ENCODE measurements at regions not wholly inside any gene's neighbourhood (a gene's known extent, or its start where the extent isn't known, plus 50 kb on each side); places are given as distances from the start of the nearest gene placed in this dataset.

DNA sequence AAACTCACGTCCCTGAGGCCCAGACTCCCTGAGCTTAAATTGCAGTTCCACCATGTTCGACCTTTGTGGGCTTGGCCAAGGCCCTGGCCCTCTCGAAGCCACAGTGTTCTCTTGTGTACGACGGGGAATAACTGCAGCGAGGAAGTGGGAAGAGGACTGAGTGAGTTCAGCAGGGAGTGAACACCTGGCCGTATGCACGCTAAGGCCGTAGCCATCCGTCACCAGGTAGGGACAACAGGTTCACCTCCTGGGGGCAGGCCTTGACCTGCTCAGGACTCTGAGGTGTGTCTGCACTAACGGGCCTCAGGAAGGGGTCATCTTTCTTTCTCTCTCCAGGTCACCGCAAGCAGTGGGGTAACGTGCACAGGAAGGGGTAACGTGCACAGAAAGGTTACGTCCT is 67.2 kb upstream of the CTBP2 start:
- no peak for DNase-seq (ENCODE audit: low read depth)
- H3K4me3 ChIP-seq (ENCODE audit: low read length): no peak overlapping the region
- TF ChIP-seq, protein P1, sequence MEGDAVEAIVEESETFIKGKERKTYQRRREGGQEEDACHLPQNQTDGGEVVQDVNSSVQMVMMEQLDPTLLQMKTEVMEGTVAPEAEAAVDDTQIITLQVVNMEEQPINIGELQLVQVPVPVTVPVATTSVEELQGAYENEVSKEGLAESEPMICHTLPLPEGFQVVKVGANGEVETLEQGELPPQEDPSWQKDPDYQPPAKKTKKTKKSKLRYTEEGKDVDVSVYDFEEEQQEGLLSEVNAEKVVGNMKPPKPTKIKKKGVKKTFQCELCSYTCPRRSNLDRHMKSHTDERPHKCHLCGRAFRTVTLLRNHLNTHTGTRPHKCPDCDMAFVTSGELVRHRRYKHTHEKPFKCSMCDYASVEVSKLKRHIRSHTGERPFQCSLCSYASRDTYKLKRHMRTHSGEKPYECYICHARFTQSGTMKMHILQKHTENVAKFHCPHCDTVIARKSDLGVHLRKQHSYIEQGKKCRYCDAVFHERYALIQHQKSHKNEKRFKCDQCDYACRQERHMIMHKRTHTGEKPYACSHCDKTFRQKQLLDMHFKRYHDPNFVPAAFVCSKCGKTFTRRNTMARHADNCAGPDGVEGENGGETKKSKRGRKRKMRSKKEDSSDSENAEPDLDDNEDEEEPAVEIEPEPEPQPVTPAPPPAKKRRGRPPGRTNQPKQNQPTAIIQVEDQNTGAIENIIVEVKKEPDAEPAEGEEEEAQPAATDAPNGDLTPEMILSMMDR (conservative IDR thresholded peaks at IDR 0.05; ENCODE audit: low read depth, low read length): no peak

DNA sequence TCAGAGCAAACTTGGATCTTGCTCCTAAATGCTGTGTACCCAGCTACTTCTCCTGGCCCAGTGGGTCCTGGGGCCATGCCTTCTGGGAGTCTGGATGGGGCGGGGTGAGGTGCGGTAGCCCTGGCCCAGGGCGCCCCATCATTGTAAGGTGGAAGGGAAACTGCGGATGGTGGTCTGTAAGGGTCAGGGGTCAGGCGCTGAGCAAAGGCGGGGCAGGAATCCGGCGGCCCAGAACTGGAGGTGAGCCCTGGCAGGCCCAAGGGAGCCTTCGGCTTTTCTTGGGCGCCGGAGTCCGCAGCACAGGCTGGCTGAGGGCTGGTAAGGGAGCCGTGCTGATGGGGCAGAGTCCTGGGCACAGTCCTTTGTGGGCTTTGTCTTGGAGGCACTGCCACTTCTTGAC is 66.5 kb upstream of the CTBP2 start:
- TF ChIP-seq, protein P1 (conservative IDR thresholded peaks at IDR 0.05; ENCODE audit: low read depth, low read length): no peak
- no peak for DNase-seq (ENCODE audit: low read depth)
- no peak overlapping the region for H3K4me3 ChIP-seq (ENCODE audit: low read length)

DNA sequence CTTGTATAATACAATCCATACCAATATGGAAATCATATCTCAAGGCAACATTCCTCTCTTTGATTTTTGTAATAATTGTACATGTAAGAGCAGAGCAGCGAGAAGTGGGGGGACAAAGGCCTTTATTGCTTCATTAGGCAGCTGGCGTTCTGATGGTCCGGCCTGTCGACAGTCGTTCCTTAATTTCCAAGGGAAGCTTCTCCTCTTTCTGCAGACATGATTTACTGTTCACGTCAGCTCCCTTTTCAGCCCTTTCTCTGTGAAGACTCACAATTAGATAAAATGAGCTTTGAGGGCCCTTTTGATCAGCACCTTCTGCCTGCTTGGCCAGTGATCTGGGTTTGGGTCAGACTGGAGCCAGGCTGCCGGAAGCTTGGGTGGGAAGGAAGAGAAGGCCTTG is 65.6 kb upstream of the CTBP2 start:
- TF ChIP-seq, protein P1 (conservative IDR thresholded peaks at IDR 0.05; ENCODE audit: low read depth, low read length): no peak
- no peak for DNase-seq (ENCODE audit: low read depth)
- H3K4me3 ChIP-seq (ENCODE audit: low read length): no peak overlapping the region

DNA sequence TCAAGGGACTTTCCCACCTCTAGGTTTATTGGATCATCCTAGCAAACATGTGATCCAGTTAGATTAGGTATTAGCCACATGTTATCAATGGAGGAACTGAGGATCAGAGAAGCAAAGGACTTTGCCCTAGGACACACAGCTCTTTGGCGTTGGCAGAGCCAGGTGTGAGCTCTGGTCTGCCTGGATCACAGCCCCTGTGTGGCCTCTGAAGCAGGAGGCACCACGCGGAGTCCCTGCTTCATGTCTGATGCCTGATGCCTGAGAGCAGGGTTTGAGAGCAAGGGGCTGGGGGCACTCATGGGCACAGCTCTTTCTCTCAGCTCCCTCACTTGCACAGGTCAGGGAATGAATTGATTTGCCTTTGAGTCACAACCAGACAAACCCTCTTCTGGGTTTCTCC is 64.7 kb upstream of the CTBP2 start:
- TF ChIP-seq, protein P1 (conservative IDR thresholded peaks at IDR 0.05; ENCODE audit: low read depth, low read length): no peak
- no peak for DNase-seq (ENCODE audit: low read depth)
- H3K4me3 ChIP-seq (ENCODE audit: low read length): no peak overlapping the region

DNA sequence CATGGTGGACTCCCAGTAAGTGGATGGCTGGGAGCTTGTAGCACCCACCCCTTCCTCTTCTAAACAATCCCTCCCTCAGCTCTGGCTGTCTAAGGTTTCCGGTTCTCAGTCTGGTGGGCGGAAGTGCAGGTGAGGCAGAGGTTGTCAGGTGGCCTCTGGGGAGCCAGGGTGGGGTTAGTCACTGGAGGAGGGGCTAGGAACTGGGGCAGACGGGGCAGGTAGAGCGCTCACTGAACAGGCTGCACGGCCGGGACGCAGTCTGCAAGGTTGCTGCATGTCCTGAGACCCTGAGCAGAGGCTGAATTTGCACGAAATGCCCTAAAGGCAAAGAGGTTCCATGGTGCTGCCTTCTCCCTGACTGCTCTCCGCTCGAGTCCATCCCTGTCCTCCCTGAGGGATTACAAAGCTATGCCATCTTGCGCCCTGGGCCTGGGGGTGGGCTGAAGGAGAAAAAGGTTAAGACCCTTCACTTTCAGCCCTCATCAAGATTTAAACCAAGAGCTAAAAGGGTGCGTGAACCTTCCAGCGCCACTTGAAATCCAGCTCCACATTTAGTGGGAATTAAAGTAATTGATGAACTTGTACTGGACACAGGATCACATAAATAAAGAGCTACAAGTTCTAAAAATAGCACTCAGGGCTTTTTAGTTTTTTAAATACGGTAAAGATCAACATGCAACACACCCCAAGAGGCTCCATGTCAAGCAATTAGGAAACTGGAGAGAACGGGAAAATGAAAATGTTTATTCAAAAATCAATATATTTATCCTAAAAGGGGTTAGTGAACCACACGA is 62.3 kb upstream of the CTBP2 start:
- H3K4me3 ChIP-seq (ENCODE audit: low read length): no peak overlapping the region
- DNase-seq (ENCODE audit: low read depth): no peak
- TF ChIP-seq, protein P1 (conservative IDR thresholded peaks at IDR 0.05; ENCODE audit: low read depth, low read length): no peak

DNA sequence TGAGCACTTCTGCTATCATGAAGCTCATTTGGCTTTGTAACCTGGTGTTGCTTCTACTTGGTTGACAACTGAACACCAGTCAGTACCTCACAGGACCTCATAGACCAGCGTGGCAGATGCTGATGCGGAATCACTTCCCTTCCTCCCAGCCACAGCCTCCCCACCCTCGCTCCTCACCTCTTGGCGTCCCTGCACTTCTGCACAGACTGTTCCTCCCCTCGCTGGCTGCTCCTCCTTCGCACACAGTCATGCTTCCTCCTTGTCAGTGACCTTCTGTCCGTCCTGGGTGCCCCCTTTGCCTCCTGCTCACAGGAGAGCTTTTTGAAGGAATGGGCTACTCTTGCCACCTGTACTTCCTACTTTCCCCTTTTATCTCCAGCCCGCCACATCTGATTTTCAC is 61.4 kb upstream of the CTBP2 start:
- H3K4me3 ChIP-seq (ENCODE audit: low read length): no peak overlapping the region
- DNase-seq (ENCODE audit: low read depth): no peak
- TF ChIP-seq, protein P1 (conservative IDR thresholded peaks at IDR 0.05; ENCODE audit: low read depth, low read length): no peak

DNA sequence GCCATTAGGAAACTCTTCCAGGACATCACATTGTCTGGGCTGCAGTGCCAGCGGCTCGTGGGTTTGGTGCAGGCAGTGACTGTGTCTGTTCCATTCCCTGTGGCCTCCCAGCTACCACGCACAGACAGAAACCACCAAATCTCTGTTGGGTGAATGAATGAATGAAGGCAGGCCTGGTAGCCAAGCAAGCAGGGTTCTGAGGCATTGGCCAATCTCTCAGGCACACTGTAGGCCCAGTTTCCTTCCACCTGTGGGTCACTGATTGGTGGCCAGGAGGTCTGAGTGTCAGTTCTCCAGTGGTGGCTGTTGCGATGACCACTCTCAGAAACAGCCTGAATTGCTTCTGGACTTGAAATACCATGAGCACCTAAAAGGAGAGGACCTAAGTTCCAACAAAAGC is 59.4 kb upstream of the CTBP2 start:
- no peak for DNase-seq (ENCODE audit: low read depth)
- TF ChIP-seq, protein P1 (conservative IDR thresholded peaks at IDR 0.05; ENCODE audit: low read depth, low read length): no peak

More for the DNA sequence above, 59.4 kb upstream of the CTBP2 start:
- H3K4me3 ChIP-seq (ENCODE audit: low read length): no peak overlapping the region
